ENCODE measurements at regions not wholly inside any gene's neighbourhood (a gene's known extent, or its start where the extent isn't known, plus 50 kb on each side); places are given as distances from the start of the nearest gene placed in this dataset.
"Not testable (repeated sequence)": the region's sequence is repeated elsewhere in the genome, so short reads cannot be mapped to it uniquely, and the experiment has no call there.

DNA sequence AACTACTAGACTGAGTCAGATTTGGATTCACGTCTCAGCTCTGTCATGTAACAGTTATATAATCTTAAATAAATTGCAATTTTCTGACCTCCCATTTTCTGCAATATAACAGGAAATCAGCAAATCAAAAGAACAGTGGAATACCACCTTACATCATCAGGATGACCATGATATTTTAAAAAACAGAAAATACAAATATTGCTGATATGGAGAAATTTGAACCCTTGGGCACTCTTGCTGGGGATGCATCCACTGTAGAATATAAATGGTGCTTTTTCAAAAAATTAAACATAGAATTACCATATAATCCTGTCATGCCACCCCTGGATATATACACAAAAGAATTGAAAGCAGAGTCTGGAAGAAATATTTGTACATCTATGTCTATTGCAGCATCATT is 982.5 kb downstream of the TBL1XR1 start:
- no peak for DNase-seq

DNA sequence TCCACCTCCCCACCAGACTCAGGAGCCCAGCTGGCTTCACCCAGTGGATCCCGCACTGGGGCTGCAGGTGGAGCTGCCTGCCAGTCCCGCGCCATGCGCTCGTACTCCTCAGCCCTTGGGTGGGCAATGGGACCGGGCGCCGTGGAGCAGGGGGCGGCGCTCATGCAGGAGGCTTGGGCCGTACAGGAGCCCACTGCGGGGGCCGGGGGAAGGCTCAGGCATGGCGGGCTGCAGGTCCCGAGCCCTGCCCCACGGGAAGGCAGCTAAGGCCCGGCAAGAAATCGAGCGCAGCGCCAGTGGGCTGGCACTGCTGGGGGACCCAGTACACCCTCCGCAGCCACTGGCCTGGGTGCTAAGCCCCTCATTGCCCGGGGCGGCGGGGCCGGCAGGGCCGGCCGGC is 984.0 kb downstream of the TBL1XR1 start:
- H3K27ac Mint-ChIP-seq; H3K27me3 Mint-ChIP-seq; H3K9me3 Mint-ChIP-seq; DNase-seq; H3K4me1 Mint-ChIP-seq (ENCODE audit: low read depth); H3K4me3 Mint-ChIP-seq; H3K36me3 Mint-ChIP-seq (ENCODE audit: low read depth): not testable (repeated sequence)

More for the DNA sequence above, 982.5 kb downstream of the TBL1XR1 start:
- no peaks in the 10 kb centered on the region for H3K36me3 Mint-ChIP-seq (ENCODE audit: low read depth)
- no peak overlapping the region for H3K27ac Mint-ChIP-seq
- H3K4me1 Mint-ChIP-seq (ENCODE audit: low read depth) = no peaks in the 10 kb centered on the region
- no peaks in the 10 kb centered on the region for H3K27me3 Mint-ChIP-seq
- no peak overlapping the region for H3K4me3 Mint-ChIP-seq
- H3K9me3 Mint-ChIP-seq = peaks cover 12% of the 10 kb centered on the region

DNA sequence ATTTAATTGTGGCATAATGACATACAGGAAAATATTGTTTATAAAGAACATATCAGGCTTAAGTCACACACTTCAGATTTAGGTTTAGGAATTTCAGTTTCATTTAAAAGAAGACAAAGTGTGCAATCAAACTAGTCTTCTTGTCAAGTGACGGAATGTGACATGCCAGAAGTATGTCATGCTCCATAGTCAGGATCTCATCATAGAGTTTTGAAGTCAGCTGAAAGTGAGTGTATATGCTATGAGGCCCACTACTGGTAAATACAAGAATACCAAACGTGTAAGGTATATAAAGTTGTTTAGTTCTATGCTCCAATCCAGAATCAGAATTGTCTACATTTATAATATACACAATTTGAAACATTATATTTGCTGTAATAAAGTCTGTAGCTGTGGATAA is 988.4 kb downstream of the TBL1XR1 start:
- Mint-ChIP-seq H3K4me3 (no peak overlapping the region), H3K27ac (no peak overlapping the region), H3K27me3 (no peaks in the 10 kb centered on the region), H3K36me3 (ENCODE audit: low read depth) (no peaks in the 10 kb centered on the region), H3K4me1 (ENCODE audit: low read depth) (no peaks in the 10 kb centered on the region), H3K9me3 (peaks cover 8% of the 10 kb centered on the region)
- no peak for DNase-seq

DNA sequence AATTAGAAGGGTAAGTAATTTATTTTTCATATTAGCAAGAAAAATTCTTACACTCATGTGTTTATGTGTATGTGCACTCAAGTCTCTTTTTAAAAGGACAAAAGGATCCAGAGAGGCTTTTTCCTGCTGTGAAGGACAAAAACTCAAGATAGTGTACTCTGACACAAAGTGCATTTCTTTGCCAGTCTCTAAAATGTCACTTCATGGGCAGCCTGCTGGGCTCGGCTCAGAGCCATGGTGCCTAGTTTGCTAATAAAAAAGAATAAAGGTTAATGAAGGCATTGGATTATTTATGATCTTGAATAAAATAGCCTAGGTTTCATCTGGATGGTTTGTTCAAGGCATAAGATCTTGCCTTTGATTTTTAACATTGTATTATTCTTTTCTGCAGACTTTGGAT is 989.0 kb downstream of the TBL1XR1 start:
- Mint-ChIP-seq H3K9me3 (peaks cover 9% of the 10 kb centered on the region), H3K27me3 (no peaks in the 10 kb centered on the region), H3K4me3 (no peak overlapping the region), H3K4me1 (ENCODE audit: low read depth) (no peaks in the 10 kb centered on the region), H3K36me3 (ENCODE audit: low read depth) (no peaks in the 10 kb centered on the region), H3K27ac (no peak overlapping the region)
- DNase-seq = no peak

DNA sequence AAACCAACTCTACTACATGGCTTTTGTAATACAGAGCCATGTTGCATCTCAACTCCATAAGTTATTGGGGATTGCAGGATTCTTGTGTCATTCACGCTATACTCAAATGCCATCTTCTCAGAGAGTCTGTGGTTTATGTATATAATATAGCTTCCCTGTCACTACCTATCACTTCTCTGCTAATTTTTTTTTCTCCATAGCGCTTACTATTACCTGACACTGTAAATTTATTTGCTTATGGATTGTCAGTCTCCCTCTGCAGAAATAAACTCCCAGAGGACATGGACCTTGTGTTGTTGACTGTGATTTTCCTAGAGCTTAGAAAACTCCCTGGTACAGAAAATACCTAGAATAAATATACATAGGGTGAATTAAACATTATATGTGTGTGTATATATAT is 990.5 kb downstream of the TBL1XR1 start:
- no peak for DNase-seq
- H3K36me3 Mint-ChIP-seq (ENCODE audit: low read depth) = no peaks in the 10 kb centered on the region
- no peak overlapping the region for H3K4me3 Mint-ChIP-seq
- peaks cover 11% of the 10 kb centered on the region for H3K9me3 Mint-ChIP-seq
- H3K4me1 Mint-ChIP-seq (ENCODE audit: low read depth) = no peaks in the 10 kb centered on the region
- H3K27me3 Mint-ChIP-seq = no peaks in the 10 kb centered on the region
- no peak overlapping the region for H3K27ac Mint-ChIP-seq

DNA sequence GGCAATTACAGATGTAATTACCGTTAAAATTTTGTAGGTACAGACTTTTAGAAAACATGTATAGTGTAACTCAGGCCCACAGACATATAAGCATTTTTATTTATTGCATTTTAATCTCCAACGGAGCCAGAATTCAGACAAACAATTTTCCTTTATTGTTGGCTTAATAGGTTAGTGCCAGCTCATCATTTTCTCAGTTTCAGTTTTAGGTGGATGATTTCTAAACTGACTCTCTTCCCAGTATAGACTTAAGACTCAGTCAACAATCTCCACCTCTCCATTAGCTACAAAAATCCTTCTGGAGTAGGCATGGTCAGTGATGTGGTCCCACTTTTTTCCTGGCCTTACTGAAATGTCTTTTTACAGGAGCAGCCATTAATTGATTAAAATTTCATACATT is 994.6 kb downstream of the TBL1XR1 start:
- no peaks in the 10 kb centered on the region for H3K4me1 Mint-ChIP-seq (ENCODE audit: low read depth)
- H3K27me3 Mint-ChIP-seq = no peaks in the 10 kb centered on the region
- no peak overlapping the region for H3K27ac Mint-ChIP-seq
- peaks cover 8% of the 10 kb centered on the region for H3K9me3 Mint-ChIP-seq
- H3K36me3 Mint-ChIP-seq (ENCODE audit: low read depth) = no peaks in the 10 kb centered on the region
- no peak overlapping the region for H3K4me3 Mint-ChIP-seq
- no peak for DNase-seq

DNA sequence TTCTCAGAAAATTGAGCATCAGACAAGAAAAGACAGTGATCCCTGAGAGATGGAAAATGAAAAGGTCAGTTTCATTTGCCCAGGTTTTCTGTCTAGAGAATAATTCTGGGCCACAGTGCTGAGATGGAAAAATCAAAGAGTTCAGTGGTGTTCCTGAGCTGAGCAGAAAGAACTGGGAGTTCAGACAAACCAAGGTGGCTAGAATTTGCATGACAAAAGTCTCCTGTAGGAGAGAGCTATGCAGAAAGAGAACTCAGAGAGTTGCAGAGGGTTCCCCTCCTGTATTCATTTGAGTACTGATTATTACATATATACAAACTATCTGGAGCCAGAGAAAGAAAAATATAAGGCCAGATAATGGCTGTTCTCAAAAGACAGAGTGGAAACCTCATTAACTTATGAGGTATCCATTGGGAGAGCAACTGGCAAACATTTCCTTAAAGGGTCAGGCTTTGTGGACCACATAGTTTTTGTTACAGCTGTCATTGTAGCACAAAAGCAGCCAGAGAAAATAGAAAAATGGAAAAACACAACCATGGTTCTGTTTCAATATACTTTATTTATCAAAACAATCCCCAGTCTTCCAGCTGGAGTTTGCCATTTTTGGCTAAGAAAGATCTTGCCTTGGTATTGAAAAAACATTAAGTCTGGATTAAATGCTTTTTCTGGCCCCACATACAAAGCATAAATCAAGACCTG is 1004.1 kb downstream of the TBL1XR1 start:
- H3K9me3 Mint-ChIP-seq = peaks cover 4% of the 10 kb centered on the region
- no peaks in the 10 kb centered on the region for H3K27me3 Mint-ChIP-seq
- no peak overlapping the region for H3K27ac Mint-ChIP-seq
- DNase-seq = no peak
- no peak overlapping the region for H3K4me3 Mint-ChIP-seq
- H3K4me1 Mint-ChIP-seq (ENCODE audit: low read depth) = no peaks in the 10 kb centered on the region
- no peaks in the 10 kb centered on the region for H3K36me3 Mint-ChIP-seq (ENCODE audit: low read depth)

DNA sequence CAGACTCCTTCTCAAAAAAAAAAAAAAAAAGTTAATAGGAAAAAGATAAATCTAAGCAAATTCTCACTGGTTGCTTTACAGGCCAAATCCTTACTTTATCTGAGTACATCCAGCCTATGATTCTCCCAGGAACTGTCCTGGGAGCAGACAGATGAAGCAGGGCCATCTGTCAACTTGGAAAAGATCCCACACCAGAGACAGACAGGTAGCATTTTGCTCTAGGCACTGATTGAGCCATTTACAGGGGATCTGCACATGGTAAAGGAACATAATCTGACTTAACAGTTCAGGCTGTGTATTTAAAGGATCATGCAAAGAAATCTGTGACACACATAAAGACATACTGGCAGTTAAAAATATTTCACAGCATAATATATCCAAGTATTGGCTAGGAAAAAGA is 1006.5 kb downstream of the TBL1XR1 start:
- H3K27ac Mint-ChIP-seq = no peak overlapping the region
- H3K36me3 Mint-ChIP-seq (ENCODE audit: low read depth) = no peaks in the 10 kb centered on the region
- no peak for DNase-seq
- H3K4me1 Mint-ChIP-seq (ENCODE audit: low read depth) = no peaks in the 10 kb centered on the region
- no peak overlapping the region for H3K4me3 Mint-ChIP-seq
- H3K9me3 Mint-ChIP-seq = peaks cover 5% of the 10 kb centered on the region
- H3K27me3 Mint-ChIP-seq = no peaks in the 10 kb centered on the region

DNA sequence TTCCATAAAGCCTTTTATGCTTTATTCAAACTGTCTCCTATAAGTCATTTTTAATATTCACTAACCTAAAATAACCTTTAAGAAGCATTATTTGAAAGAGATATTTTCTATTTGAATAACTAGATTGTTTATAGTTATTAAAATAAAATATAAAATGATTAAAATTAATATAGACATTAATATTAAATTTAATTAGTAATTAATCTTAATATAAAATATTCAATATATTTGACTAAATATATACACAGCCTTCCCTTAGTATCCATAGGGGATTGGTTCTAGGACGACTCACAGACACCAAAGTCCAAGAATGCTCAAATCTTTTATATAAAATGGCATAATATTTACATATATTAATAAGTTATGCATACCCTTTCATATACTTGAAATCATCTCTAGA is 1014.1 kb downstream of the TBL1XR1 start:
- H3K27ac Mint-ChIP-seq = no peak overlapping the region
- H3K4me3 Mint-ChIP-seq = no peak overlapping the region
- no peak for DNase-seq
- peaks cover 13% of the 10 kb centered on the region for H3K9me3 Mint-ChIP-seq
- no peaks in the 10 kb centered on the region for H3K4me1 Mint-ChIP-seq (ENCODE audit: low read depth)
- H3K36me3 Mint-ChIP-seq (ENCODE audit: low read depth) = no peaks in the 10 kb centered on the region
- H3K27me3 Mint-ChIP-seq = no peaks in the 10 kb centered on the region

DNA sequence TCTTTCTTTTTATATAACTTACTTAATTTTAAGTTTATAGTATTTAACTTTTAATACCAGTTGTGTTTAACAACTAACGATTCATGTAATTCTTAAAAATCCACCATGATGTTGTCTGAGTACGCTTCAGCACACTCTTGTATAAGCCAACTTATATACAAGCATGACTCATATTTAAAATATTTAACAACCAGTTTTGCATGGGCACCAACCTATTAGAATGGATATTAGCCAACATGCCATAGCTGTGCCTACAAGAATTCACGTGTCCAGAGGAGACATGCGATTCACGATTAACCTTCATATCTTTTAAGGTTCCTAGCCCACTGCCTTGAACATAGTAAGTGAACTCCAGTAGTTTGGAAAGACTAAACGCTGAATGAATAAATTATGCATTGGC is 1023.2 kb downstream of the TBL1XR1 start:
- H3K27me3 Mint-ChIP-seq = no peaks in the 10 kb centered on the region
- no peak for DNase-seq
- H3K27ac Mint-ChIP-seq = no peak overlapping the region
- no peaks in the 10 kb centered on the region for H3K36me3 Mint-ChIP-seq (ENCODE audit: low read depth)
- no peaks in the 10 kb centered on the region for H3K4me1 Mint-ChIP-seq (ENCODE audit: low read depth)
- no peak overlapping the region for H3K4me3 Mint-ChIP-seq
- H3K9me3 Mint-ChIP-seq = no peaks in the 10 kb centered on the region

DNA sequence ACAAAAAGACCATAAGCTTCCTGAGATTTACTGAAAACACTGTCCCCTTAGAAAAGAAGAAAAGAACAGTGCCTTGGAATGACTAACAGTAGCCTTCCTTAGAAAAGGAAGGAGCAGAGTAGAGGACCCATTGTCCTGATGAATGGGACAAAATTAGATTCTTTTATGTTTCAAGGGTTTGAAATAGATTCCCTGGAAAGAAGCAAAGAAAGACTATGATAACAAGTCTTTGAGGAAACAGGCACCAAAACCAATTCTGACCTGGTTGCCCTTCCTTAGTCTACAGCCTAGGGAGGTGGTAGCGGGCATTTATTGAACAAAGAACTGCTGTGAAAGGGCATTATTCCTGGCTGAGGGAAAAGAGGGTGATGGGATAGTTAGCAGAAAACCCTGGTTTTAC is 1024.8 kb downstream of the TBL1XR1 start:
- H3K36me3 Mint-ChIP-seq (ENCODE audit: low read depth) = no peaks in the 10 kb centered on the region
- H3K4me3 Mint-ChIP-seq = no peak overlapping the region
- no peaks in the 10 kb centered on the region for H3K27me3 Mint-ChIP-seq
- H3K27ac Mint-ChIP-seq = no peak overlapping the region
- no peaks in the 10 kb centered on the region for H3K9me3 Mint-ChIP-seq
- H3K4me1 Mint-ChIP-seq (ENCODE audit: low read depth) = no peaks in the 10 kb centered on the region
- no peak for DNase-seq

DNA sequence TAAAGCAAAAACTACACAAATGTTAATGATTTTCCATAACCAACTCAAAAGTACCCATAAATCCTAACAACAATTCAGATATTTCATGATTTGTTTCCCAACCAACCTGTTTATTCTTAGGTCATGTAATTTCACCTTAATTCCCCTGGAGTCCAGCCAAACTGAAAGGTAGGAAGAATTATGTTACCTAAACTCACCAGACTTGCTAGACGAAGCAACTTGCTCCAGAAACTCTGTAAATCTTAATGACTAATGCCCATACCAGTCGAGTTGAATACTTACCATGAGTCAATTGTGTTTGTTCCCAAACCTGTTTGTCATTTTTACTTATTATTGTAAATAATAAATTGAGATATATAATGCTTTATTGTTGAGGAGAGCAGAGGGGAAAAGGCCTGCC is 1030.0 kb downstream of the TBL1XR1 start:
- H3K9me3 Mint-ChIP-seq = peaks cover 11% of the 10 kb centered on the region
- no peak overlapping the region for H3K4me3 Mint-ChIP-seq
- H3K4me1 Mint-ChIP-seq (ENCODE audit: low read depth) = no peaks in the 10 kb centered on the region
- H3K36me3 Mint-ChIP-seq (ENCODE audit: low read depth) = no peaks in the 10 kb centered on the region
- DNase-seq = no peak
- H3K27ac Mint-ChIP-seq = no peak overlapping the region
- no peaks in the 10 kb centered on the region for H3K27me3 Mint-ChIP-seq

DNA sequence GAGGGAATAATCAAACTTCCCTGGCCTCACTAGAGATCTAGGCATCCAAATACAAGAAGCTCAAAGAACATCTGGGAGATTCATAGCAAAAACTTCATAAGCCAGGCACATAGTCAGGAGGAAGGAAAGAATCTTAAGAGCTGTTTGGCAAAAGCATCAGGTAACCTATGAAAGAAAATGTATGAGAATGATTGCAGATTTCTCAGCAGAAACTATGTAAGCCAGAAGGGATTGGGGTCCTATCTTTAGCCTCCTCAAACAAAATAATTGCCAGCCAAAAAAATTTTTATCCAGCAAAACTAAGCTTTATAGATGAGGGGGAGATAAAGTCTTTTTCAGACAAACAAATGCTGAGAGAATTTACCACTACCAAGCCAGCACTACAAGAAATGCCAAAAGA is 1036.3 kb downstream of the TBL1XR1 start:
- DNase-seq = no peak
- no peaks in the 10 kb centered on the region for H3K27me3 Mint-ChIP-seq
- H3K9me3 Mint-ChIP-seq = peaks cover 19% of the 10 kb centered on the region
- no peaks in the 10 kb centered on the region for H3K4me1 Mint-ChIP-seq (ENCODE audit: low read depth)
- no peak overlapping the region for H3K4me3 Mint-ChIP-seq
- no peak overlapping the region for H3K27ac Mint-ChIP-seq
- no peaks in the 10 kb centered on the region for H3K36me3 Mint-ChIP-seq (ENCODE audit: low read depth)

DNA sequence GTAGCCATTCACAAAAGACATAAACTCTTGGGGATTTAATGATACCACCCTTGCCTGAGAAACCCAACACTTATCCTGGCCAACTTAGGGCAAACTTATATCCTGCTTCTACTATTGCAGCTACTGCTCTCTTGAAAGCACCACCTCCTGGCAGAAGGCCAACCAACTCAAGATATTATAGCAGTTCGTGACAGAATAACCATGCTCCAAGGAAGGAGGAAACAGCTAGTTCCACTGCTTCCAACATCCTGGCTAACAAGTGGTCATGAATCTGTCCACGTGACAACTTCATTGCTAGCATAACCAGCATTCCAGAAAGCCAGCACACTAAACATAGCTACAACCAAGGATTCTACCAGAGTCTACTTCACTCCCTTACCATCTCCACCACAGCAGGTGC is 1037.5 kb downstream of the TBL1XR1 start:
- H3K36me3 Mint-ChIP-seq (ENCODE audit: low read depth) = no peaks in the 10 kb centered on the region
- no peaks in the 10 kb centered on the region for H3K27me3 Mint-ChIP-seq
- H3K9me3 Mint-ChIP-seq = peaks cover 19% of the 10 kb centered on the region
- no peak for DNase-seq
- no peak overlapping the region for H3K27ac Mint-ChIP-seq
- H3K4me3 Mint-ChIP-seq = no peak overlapping the region
- no peaks in the 10 kb centered on the region for H3K4me1 Mint-ChIP-seq (ENCODE audit: low read depth)

DNA sequence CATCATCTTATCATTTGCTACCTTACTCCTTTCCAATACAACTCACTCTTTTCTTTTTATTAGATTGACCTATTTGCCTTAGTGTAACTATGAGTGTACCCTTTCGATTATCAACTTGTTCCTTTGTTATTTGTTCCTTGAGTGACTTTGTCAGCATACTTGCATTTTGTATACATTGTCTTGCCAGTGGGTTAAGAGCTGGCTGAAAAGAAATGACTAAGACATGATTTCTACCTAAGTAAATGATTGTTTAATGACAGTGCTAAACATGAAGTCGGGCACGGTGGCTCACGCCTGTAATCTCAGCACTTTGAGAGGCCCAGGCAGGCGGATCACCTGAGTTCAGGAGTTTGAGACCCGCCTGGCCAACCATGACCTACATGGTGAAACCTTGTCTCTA is 1042.3 kb downstream of the TBL1XR1 start:
- Mint-ChIP-seq H3K36me3 (ENCODE audit: low read depth) (no peaks in the 10 kb centered on the region), H3K4me1 (ENCODE audit: low read depth) (no peaks in the 10 kb centered on the region)

DNA sequence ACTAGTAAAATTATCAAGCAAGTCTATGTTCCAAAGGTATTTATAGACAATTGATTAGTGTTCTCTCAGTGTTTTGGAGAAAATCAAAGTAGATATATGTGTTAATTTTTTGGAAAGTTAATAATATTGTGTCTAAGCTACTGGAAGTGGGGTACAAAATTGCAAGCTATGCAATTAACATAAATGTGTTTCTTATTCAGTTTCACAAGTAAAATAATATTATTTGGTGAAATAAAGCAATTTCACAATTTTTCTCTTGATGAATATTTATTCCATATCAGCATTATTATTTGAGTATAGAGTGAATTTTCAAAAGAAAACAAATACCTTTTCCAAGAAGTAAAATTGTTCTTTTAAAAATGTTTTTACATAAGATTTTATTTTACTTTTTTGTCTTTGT is 1047.7 kb downstream of the TBL1XR1 start:
- H3K9me3 Mint-ChIP-seq = no peaks in the 10 kb centered on the region
- H3K4me1 Mint-ChIP-seq (ENCODE audit: low read depth) = no peaks in the 10 kb centered on the region
- no peak overlapping the region for H3K27ac Mint-ChIP-seq
- H3K36me3 Mint-ChIP-seq (ENCODE audit: low read depth) = no peaks in the 10 kb centered on the region
- DNase-seq = no peak
- no peaks in the 10 kb centered on the region for H3K27me3 Mint-ChIP-seq
- H3K4me3 Mint-ChIP-seq = no peak overlapping the region

More for the DNA sequence above, 1042.3 kb downstream of the TBL1XR1 start:
- Mint-ChIP-seq H3K27me3 (no peaks in the 10 kb centered on the region), H3K27ac (no peak overlapping the region), H3K4me3 (no peak overlapping the region), H3K9me3 (peaks cover 4% of the 10 kb centered on the region)
- no peak for DNase-seq
